ENCODE measurements at regions not wholly inside any gene's neighbourhood (a gene's known extent, or its start where the extent isn't known, plus 50 kb on each side); places are given as distances from the start of the nearest gene placed in this dataset.

DNA sequence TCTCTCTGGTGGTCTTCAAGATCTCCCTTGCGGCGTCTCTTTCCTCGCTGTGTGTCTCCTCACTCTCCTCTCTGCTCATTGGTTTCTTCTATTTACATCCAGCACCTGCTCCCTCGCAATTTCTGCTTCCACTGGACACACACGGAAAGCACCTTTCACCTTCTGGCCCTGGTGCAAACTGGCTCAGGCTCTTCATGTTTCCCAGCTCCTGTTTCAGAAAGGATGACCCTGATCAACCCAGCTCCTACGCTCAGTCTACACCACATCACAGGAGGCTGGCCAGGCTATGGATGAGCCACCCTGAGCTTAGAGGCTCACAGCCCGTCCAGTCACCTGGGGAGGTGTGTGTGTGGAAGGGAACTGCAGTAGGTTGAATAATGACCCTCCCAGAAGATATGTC, 72.7 kb downstream of the MCFD2 start:
- TF ChIP-seq, protein P1, sequence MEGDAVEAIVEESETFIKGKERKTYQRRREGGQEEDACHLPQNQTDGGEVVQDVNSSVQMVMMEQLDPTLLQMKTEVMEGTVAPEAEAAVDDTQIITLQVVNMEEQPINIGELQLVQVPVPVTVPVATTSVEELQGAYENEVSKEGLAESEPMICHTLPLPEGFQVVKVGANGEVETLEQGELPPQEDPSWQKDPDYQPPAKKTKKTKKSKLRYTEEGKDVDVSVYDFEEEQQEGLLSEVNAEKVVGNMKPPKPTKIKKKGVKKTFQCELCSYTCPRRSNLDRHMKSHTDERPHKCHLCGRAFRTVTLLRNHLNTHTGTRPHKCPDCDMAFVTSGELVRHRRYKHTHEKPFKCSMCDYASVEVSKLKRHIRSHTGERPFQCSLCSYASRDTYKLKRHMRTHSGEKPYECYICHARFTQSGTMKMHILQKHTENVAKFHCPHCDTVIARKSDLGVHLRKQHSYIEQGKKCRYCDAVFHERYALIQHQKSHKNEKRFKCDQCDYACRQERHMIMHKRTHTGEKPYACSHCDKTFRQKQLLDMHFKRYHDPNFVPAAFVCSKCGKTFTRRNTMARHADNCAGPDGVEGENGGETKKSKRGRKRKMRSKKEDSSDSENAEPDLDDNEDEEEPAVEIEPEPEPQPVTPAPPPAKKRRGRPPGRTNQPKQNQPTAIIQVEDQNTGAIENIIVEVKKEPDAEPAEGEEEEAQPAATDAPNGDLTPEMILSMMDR (IDR thresholded peaks at IDR 0.05) = no peak
- TF ChIP-seq POLR2A (IDR thresholded peaks at IDR 0.05) = no peak

All from Peyer's patch (tissue), 4 donors.